AG09309 (cell line): ENCODE measurements at regions not wholly inside any gene's neighbourhood (a gene's known extent, or its start where the extent isn't known, plus 50 kb on each side); places are given as distances from the start of the nearest gene placed in this dataset.

ENCODE experiments used
- DNase-seq: peaks from one replicate; pipeline ENCODE4 v3.0.0-alpha.2; 2010; ENCODE audit warnings: low read depth
- H3K4me3 ChIP-seq: 2 replicates; pipeline ENCODE4 v1.5.1; 2011; ENCODE audit warnings: mild to moderate bottlenecking, low read depth, low read length, moderate library complexity; ENCODE audit not compliant: control insufficient read depth
- CTCF ChIP-seq: IDR thresholded peaks from 2 replicates; pipeline ENCODE4 v1.5.1; 2011; ENCODE audit warnings: mild to moderate bottlenecking, low read depth, low read length, inconsistent platforms; ENCODE audit not compliant: insufficient read depth, control insufficient read depth; ENCODE audit errors: missing control alignments

- no peak for DNase-seq
- TF ChIP-seq CTCF: no peak
- no peak overlapping the region for H3K4me3 ChIP-seq
These were observed 227.7 kb downstream of the VAPA start for GRCh38 chr18:10141559-10141958.

GRCh38 chr18:10142056-10142455 lies 228.2 kb downstream of the VAPA start:
- no peak overlapping the region for H3K4me3 ChIP-seq
- TF ChIP-seq CTCF: no peak
- no peak for DNase-seq

- DNase-seq: no peak
- TF ChIP-seq CTCF: no peak
- no peak overlapping the region for H3K4me3 ChIP-seq
These were observed 228.8 kb downstream of the VAPA start for GRCh38 chr18:10142496-10143160.

- no peak for DNase-seq
- no peak overlapping the region for H3K4me3 ChIP-seq
- no peak for TF ChIP-seq CTCF
These were observed 229.8 kb downstream of the VAPA start for GRCh38 chr18:10143596-10143995.

GRCh38 chr18:10145546-10145945 lies 231.7 kb downstream of the VAPA start:
- TF ChIP-seq CTCF: no peak
- DNase-seq: no peak
- no peak overlapping the region for H3K4me3 ChIP-seq

GRCh38 chr18:10147226-10147625 lies 233.4 kb downstream of the VAPA start:
- no peak overlapping the region for H3K4me3 ChIP-seq
- no peak for TF ChIP-seq CTCF
- DNase-seq: no peak
